ENCODE measurements at regions not wholly inside any gene's neighbourhood (a gene's known extent, or its start where the extent isn't known, plus 50 kb on each side); places are given as distances from the start of the nearest gene placed in this dataset.

DNA sequence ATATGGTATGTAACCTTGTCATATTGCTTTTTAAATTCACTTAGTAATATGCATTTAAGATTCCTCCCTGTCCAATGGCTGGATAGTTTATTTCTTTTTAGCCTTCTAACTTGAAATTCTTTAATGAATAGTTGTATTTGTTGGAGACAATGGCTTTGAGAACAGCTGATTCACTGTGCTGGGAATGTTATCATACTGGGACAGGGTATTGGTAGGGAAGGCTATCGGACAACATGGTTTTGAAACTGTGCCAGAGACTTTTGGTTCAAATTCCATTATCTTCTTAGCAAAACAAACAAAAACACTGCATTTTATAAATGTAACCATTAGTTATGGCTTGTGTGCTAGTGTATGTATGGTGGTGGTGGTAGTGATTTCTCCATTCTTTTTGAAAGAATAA lies 517.1 kb upstream of the ANKRD30A start:
- Histone ChIP-seq H3K4ac (replicated peaks; ENCODE audit: insufficient read length, low read depth, low read length) (no peak overlapping the region), H3K79me1 (ENCODE audit: low read depth, low read length) (no peaks in the 10 kb centered on the region), H3K9me3 (ENCODE audit: insufficient read depth in 2 of 2, low read depth in 1 of 2, low read length in 1 of 2) (no peaks in the 10 kb centered on the region), H3K79me2 (ENCODE audit: control insufficient read depth in 1 of 2, insufficient read depth in 2 of 2, low read length in 2 of 2) (no peaks in the 10 kb centered on the region), H4K8ac (ENCODE audit: extremely low read depth, insufficient read depth, low read length) (no peak overlapping the region), H2BK120ac (replicated peaks; ENCODE audit: low read depth, low read length) (no peak overlapping the region), H3K4me1 (replicated peaks in 1 of 4; ENCODE audit: control insufficient read depth in 3 of 4, insufficient read depth in 4 of 4, low read length in 3 of 4) (peaks cover 0 to 3% (median 0%) of the 10 kb centered on the region in 4 experiments; a peak in 1 of 7 replicates), H2BK12ac (ENCODE audit: low read depth, low read length) (no peak overlapping the region), H4K91ac (replicated peaks; ENCODE audit: insufficient read length, low read length) (no peak overlapping the region), H3K4me2 (ENCODE audit: insufficient read depth in 1 of 2, low read depth in 2 of 2, low read length in 2 of 2) (no peak overlapping the region), H3K56ac (replicated peaks; ENCODE audit: insufficient read length, low read depth, low read length) (no peak overlapping the region), H3K27me3 (replicated peaks in 1 of 4; ENCODE audit: control insufficient read depth in 3 of 4, extremely low read depth in 1 of 4, insufficient read depth in 3 of 4, low read length in 3 of 4) (no peaks in the 10 kb centered on the region), H2AK5ac (ENCODE audit: low read depth, low read length) (no peak overlapping the region), H3K9ac (replicated peaks in 1 of 4; ENCODE audit: extremely low read depth in 1 of 4, low read depth in 3 of 4, low read length in 3 of 4) (no peak overlapping the region), H3K14ac (ENCODE audit: insufficient read length) (no peak overlapping the region), H4K5ac (ENCODE audit: insufficient read length, low read depth, low read length) (no peak overlapping the region), H3K18ac (ENCODE audit: extremely low read depth, low read length) (no peak overlapping the region), H4K20me1 (replicated peaks in 1 of 2; ENCODE audit: control insufficient read depth in 1 of 2, insufficient read depth in 2 of 2, low read length in 2 of 2) (no peaks in the 10 kb centered on the region), H3K27ac (ENCODE audit: low read depth, low read length) (no peak overlapping the region), H2BK20ac (ENCODE audit: low read length) (no peak overlapping the region), H3K36me3 (ENCODE audit: control insufficient read depth in 2 of 4, insufficient read depth in 4 of 4, low read length in 3 of 4) (no peaks in the 10 kb centered on the region), H3K23me2 (ENCODE audit: low read depth, low read length) (no peaks in the 10 kb centered on the region), H2AFZ (ENCODE audit: low read length) (no peak overlapping the region), H3K23ac (ENCODE audit: insufficient read length) (no peak overlapping the region), H2BK5ac (ENCODE audit: low read depth, low read length) (no peak overlapping the region), H3K4me3 (ENCODE audit: extremely low read depth in 1 of 4, insufficient read depth in 2 of 4, low read depth in 3 of 4, low read length in 4 of 4) (no peak overlapping the region), H2BK15ac (ENCODE audit: low read length) (no peak overlapping the region)
- ChIA-PET POLR2A (ENCODE audit: partially characterized antibody) (no interaction called here), CTCF (ENCODE audit: partially characterized antibody) (no interaction called here)
- 96% methylated on average over 1 of the region's 1 CpG; no CpG with 5 or more reads in 1 of the 2 experiments for WGBS, 2 experiments (ENCODE audit: extremely low coverage in 1 of 2, insufficient coverage in 1 of 2, insufficient read length in 1 of 2, insufficient replicate concordance in 2 of 2, low coverage in 1 of 2, low lambda C conversion rate in 2 of 2, missing lambda C conversion rate in 1 of 2)
- FAIRE-seq: no peak
- no peak for DNase-seq (ENCODE audit: low read depth in 1 of 2, low spot score in 2 of 2)
- TF ChIP-seq RXRA (IDR thresholded peaks at IDR 0.05; ENCODE audit: insufficient read depth, low read depth, low read length): no peak
- TF ChIP-seq POU5F1 (IDR thresholded peaks at IDR 0.05; ENCODE audit: low read depth, low read length): no peak
- no peak for TF ChIP-seq POLR2AphosphoS5 (IDR thresholded peaks at IDR 0.05; ENCODE audit: low read depth, low read length)
- TF ChIP-seq ZNF274 (IDR thresholded peaks at IDR 0.05; ENCODE audit: borderline replicate concordance, extremely low read depth, low read length): no peak
- no peak for TF ChIP-seq BRCA1 (IDR thresholded peaks at IDR 0.05; ENCODE audit: low read depth, low read length)
- no peak for TF ChIP-seq SUZ12 (IDR thresholded peaks at IDR 0.05; ENCODE audit: low read length)
